IMR-90 (cell line): ENCODE measurements at regions not wholly inside any gene's neighbourhood (a gene's known extent, or its start where the extent isn't known, plus 50 kb on each side); places are given as distances from the start of the nearest gene placed in this dataset.

Source experiments
- BHLHE40 ChIP-seq: fragments of 150-350 bp; IDR thresholded peaks from 2 replicates; pipeline ENCODE4 v1.6.1; 2016; ENCODE audit warnings: mild to moderate bottlenecking, low read depth, low read length
- CEBPB ChIP-seq: IDR thresholded peaks from 2 replicates; pipeline ENCODE4 v1.6.1; 2012; ENCODE audit warnings: low read depth, low read length, improper control_type of control experiment
- MAZ ChIP-seq: IDR thresholded peaks from 2 replicates; pipeline ENCODE4 v1.6.1; 2012; ENCODE audit warnings: low read depth, mild to moderate bottlenecking, low read length, improper control_type of control experiment, moderate library complexity, borderline replicate concordance
- MXI1 ChIP-seq: IDR thresholded peaks from 2 replicates; pipeline ENCODE4 v1.6.1; 2012; ENCODE audit warnings: low read depth, mild to moderate bottlenecking, low read length, moderate library complexity, borderline replicate concordance
- POLR2A ChIP-seq: IDR thresholded peaks from 2 replicates; pipeline ENCODE4 v1.6.1; 2012; ENCODE audit warnings: mild to moderate bottlenecking, low read depth, low read length
- RCOR1 ChIP-seq: IDR thresholded peaks from 2 replicates; pipeline ENCODE4 v1.6.1; 2012; ENCODE audit warnings: mild to moderate bottlenecking, low read length, improper control_type of control experiment; ENCODE audit not compliant: insufficient replicate concordance
- RFX5 ChIP-seq: IDR thresholded peaks from 2 replicates; pipeline ENCODE4 v1.8.0; 2012; ENCODE audit warnings: low read depth, mild to moderate bottlenecking, low read length, moderate library complexity
- TF ChIP-seq, protein P1 (sequence below): conservative IDR thresholded peaks from 2 replicates; pipeline ENCODE4 v1.5.1; 2012; ENCODE audit warnings: mild to moderate bottlenecking, low read depth, low read length, improper control_type of control experiment
- TF ChIP-seq, protein P2 (sequence below): fragments of 150-350 bp; IDR thresholded peaks from 2 replicates; pipeline ENCODE4 v1.6.1; 2017; ENCODE audit warnings: mild to moderate bottlenecking, antibody characterized with exemption, low read length, low read depth

DNA sequence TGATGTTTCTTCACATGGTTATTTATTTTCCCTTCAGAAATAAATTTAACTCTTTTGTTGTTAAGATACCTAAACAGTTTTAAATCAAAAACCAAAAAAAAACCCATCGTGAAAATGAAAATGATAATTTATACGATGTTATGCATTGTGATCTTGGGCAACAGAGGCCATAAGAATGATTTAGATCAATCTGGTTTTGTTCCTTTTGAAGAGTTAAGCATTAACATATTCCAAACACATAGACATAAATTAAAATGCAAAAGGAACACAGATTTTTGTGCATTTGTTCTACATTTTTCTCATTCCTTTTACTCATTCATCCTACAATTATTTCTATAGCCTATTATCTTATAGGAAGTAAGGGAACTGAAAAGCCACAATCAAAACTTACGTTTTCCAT, 226.1 kb upstream of the SEMA3D start:
- TF ChIP-seq, protein P1, sequence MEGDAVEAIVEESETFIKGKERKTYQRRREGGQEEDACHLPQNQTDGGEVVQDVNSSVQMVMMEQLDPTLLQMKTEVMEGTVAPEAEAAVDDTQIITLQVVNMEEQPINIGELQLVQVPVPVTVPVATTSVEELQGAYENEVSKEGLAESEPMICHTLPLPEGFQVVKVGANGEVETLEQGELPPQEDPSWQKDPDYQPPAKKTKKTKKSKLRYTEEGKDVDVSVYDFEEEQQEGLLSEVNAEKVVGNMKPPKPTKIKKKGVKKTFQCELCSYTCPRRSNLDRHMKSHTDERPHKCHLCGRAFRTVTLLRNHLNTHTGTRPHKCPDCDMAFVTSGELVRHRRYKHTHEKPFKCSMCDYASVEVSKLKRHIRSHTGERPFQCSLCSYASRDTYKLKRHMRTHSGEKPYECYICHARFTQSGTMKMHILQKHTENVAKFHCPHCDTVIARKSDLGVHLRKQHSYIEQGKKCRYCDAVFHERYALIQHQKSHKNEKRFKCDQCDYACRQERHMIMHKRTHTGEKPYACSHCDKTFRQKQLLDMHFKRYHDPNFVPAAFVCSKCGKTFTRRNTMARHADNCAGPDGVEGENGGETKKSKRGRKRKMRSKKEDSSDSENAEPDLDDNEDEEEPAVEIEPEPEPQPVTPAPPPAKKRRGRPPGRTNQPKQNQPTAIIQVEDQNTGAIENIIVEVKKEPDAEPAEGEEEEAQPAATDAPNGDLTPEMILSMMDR, result no peak
- TF ChIP-seq CEBPB (no peak), MXI1 (no peak), BHLHE40 (no peak), RCOR1 (no peak), MAZ (no peak), POLR2A (no peak), RFX5 (no peak)
- TF ChIP-seq, protein P2, sequence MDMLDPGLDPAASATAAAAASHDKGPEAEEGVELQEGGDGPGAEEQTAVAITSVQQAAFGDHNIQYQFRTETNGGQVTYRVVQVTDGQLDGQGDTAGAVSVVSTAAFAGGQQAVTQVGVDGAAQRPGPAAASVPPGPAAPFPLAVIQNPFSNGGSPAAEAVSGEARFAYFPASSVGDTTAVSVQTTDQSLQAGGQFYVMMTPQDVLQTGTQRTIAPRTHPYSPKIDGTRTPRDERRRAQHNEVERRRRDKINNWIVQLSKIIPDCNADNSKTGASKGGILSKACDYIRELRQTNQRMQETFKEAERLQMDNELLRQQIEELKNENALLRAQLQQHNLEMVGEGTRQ, result no peak
